Calu3 (cell line): ENCODE measurements at regions not wholly inside any gene's neighbourhood (a gene's known extent, or its start where the extent isn't known, plus 50 kb on each side); places are given as distances from the start of the nearest gene placed in this dataset.

Experiments
- BruUV-seq: library from RNA; stranded (reverse); fragments of 400-500 nt; replicated peaks from 2 replicates; lab custom pipeline; 2021; lab: Mats Ljungman, UMichigan
- CTCF ChIA-PET: fragments of 300-600 bp; sonication (Branson Sonifier 250); formaldehyde crosslinking; loops from one replicate; lab custom pipeline; 2022; ENCODE audit warnings: antibody characterized with exemption; lab: Charles Lee
- DNase-seq: peaks from one replicate; pipeline ENCODE4 v3.0.0; 2022
- H3K27ac Mint-ChIP-seq: one replicate; pipeline ENCODE4 v1.8.0; 2022; ENCODE audit warnings: mixed read lengths; ENCODE audit not compliant: unreplicated experiment
- H3K27me3 Mint-ChIP-seq: one replicate; pipeline ENCODE4 v1.8.0; 2022; ENCODE audit warnings: mixed read lengths; ENCODE audit not compliant: unreplicated experiment
- H3K36me3 Mint-ChIP-seq: one replicate; pipeline ENCODE4 v1.8.0; 2022; ENCODE audit warnings: mild to moderate bottlenecking, moderate library complexity, mixed read lengths; ENCODE audit not compliant: insufficient read depth, unreplicated experiment
- H3K4me1 Mint-ChIP-seq: one replicate; pipeline ENCODE4 v1.8.0; 2022; ENCODE audit warnings: mild to moderate bottlenecking, low read depth, mixed read lengths; ENCODE audit not compliant: unreplicated experiment
- H3K4me3 Mint-ChIP-seq: one replicate; pipeline ENCODE4 v1.8.0; 2022; ENCODE audit warnings: mild to moderate bottlenecking, low read depth, moderate library complexity, mixed read lengths; ENCODE audit not compliant: unreplicated experiment
- H3K9me3 Mint-ChIP-seq: one replicate; pipeline ENCODE4 v1.8.0; 2022; ENCODE audit warnings: low read depth, mixed read lengths; ENCODE audit not compliant: unreplicated experiment
- intact Hi-C: fragments of 100-400 bp; cut with micrococcal nuclease; formaldehyde crosslinking; loops from one replicate; pipeline ENCODE4 v1.10.0; 2022; ENCODE audit not compliant: unreplicated experiment
- TF ChIP-seq, protein P1 (sequence below): fragments of 200-600 bp; IDR thresholded peaks from one replicate; pipeline ENCODE4 v1.8.0; 2022; ENCODE audit warnings: antibody characterized with exemption; ENCODE audit not compliant: unreplicated experiment

DNA sequence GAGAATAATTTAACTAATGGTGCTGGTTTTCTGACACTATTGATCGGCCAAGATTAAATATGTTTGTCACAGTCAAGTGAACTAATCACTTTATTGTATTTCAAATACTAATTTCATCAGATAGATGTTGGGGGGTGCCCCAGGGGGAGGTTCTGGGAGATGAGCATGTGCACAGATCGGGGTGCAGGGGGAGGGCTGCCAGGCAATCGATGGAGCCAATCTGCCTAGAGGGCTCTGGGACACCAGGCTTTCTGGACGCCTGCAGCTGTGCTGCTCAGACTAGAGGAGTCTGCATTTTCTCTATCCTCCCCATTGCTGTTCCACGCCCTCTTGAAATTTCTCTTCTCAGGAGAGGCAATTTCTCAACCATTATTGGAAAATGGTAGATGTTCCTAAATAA is 100.0 kb upstream of the ALDH1B1 start:
- CTCF ChIA-PET = no interaction called here
- DNase-seq = no peak
- Mint-ChIP-seq H3K4me3 (no peak overlapping the region), H3K27me3 (peaks cover 34% of the 10 kb centered on the region), H3K4me1 (no peaks in the 10 kb centered on the region), H3K36me3 (no peaks in the 10 kb centered on the region), H3K9me3 (no peaks in the 10 kb centered on the region), H3K27ac (no peak overlapping the region)
- BruUV-seq = no TSS peak
- TF ChIP-seq, protein P1, sequence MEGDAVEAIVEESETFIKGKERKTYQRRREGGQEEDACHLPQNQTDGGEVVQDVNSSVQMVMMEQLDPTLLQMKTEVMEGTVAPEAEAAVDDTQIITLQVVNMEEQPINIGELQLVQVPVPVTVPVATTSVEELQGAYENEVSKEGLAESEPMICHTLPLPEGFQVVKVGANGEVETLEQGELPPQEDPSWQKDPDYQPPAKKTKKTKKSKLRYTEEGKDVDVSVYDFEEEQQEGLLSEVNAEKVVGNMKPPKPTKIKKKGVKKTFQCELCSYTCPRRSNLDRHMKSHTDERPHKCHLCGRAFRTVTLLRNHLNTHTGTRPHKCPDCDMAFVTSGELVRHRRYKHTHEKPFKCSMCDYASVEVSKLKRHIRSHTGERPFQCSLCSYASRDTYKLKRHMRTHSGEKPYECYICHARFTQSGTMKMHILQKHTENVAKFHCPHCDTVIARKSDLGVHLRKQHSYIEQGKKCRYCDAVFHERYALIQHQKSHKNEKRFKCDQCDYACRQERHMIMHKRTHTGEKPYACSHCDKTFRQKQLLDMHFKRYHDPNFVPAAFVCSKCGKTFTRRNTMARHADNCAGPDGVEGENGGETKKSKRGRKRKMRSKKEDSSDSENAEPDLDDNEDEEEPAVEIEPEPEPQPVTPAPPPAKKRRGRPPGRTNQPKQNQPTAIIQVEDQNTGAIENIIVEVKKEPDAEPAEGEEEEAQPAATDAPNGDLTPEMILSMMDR = no peak
- intact Hi-C loops = no loop called here

DNA sequence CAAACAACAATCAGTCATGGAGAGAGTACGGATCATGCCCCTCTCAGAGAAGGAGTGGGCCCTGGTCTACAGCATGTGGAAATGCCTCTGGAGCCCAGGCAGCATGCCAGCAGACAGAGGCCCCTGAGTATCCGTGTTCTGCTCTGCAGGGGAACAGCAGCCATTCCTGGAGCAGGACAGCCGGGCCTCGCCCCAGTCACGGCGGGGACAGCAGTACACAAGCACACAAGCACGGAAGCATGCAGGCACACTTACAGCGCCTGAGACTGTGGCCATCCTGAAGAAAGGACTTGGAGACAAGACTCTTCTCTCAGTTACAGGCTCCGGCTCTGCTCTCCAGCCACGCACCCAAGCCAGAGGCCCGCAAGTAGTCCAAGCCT is 102.6 kb upstream of the ALDH1B1 start:
- Mint-ChIP-seq H3K4me3 (no peak overlapping the region), H3K9me3 (no peaks in the 10 kb centered on the region), H3K4me1 (no peaks in the 10 kb centered on the region), H3K27me3 (peaks cover 15% of the 10 kb centered on the region), H3K27ac (no peak overlapping the region), H3K36me3 (no peaks in the 10 kb centered on the region)
- CTCF ChIA-PET = interaction anchor here (0.6 kb wide), 1 partner anchor 11 kb away, joined by 3 read pairs; no protein-coding TSS in a partner anchor
- BruUV-seq = no TSS peak
- intact Hi-C loops = no loop called here
- no peak for DNase-seq
- TF ChIP-seq, protein P1 = no peak

DNA sequence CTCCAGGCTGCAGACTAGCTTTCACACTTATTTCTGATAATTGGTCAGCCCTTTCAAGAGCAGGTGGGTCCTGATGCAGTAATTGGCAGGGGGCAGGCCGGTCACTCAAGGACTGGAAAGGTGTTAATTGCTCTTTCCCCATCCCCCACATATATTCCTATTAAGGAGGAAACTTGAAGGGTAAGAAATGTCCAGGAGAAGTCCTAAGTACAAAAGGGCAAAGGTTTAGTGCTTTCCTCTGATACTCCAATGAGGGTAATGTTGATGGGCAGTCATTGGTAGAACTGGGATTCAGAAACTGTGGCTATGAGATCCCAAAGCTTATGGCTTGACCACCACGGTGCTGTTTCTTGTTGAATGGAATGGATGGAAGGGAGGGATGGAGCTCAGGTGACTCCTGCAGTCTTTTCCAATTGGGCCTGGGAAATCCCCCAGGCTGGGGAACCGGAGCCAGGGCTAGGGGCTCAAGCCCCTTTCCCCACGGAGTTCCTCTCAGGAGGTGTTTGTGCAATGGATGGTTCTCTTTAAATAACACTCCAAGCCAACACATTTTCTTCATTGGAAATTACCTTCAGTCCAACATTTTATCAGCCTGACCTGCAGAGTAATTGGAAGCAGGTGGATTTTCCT is 103.2 kb upstream of the ALDH1B1 start:
- no peaks in the 10 kb centered on the region for H3K9me3 Mint-ChIP-seq
- H3K27me3 Mint-ChIP-seq = peaks cover 13% of the 10 kb centered on the region
- CTCF ChIA-PET = interaction anchor here (0.6 kb wide), 1 partner anchor 11 kb away, joined by 3 read pairs; no protein-coding TSS in a partner anchor
- H3K27ac Mint-ChIP-seq = no peak overlapping the region
- BruUV-seq = no TSS peak
- H3K4me3 Mint-ChIP-seq = no peak overlapping the region
- TF ChIP-seq, protein P1 = no peak
- intact Hi-C loops = no loop called here
- no peaks in the 10 kb centered on the region for H3K4me1 Mint-ChIP-seq
- no peak for DNase-seq
- no peaks in the 10 kb centered on the region for H3K36me3 Mint-ChIP-seq

DNA sequence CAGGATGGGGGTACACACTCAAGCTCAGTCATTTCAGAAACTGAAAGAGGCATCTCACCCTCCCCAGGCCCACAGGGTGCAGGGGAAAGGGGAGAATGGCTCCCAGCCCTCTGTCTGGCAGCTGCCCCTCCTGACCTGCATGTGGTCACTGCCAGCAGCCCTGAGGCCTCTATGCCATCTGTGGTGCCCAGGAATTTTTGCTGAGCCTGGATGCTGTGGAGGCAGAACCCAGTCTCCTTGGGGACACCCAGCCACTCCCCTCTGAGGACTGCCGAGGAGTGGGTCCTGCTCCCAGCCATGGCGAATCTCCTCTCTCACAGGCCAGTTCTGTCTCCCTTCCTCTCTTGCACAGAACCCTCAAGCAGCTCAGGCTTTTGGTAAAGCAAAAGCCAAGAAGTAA is 104.0 kb upstream of the ALDH1B1 start:
- Mint-ChIP-seq H3K4me1 (no peaks in the 10 kb centered on the region), H3K27ac (no peak overlapping the region), H3K4me3 (no peak overlapping the region), H3K27me3 (peaks cover 13% of the 10 kb centered on the region), H3K9me3 (no peaks in the 10 kb centered on the region), H3K36me3 (no peaks in the 10 kb centered on the region)
- CTCF ChIA-PET = interaction anchor here (0.7 kb wide), 1 partner anchor 21 kb away, joined by 3 read pairs; no protein-coding TSS in a partner anchor
- no TSS peak for BruUV-seq
- TF ChIP-seq, protein P1 = no peak
- intact Hi-C loops = no loop called here
- no peak for DNase-seq
